Effector memory CD8-positive, alpha-beta T cell (primary cell): ENCODE measurements at regions not wholly inside any gene's neighbourhood (a gene's known extent, or its start where the extent isn't known, plus 50 kb on each side); places are given as distances from the start of the nearest gene placed in this dataset.

ENCODE experiments used
- ATAC-seq: fragments of 150-1000 bp; cut with Tn5 transposase; replicated peaks from 2 replicates; pipeline ENCODE4 v1.10.0; 2021; ENCODE audit warnings: mild to moderate bottlenecking, moderate library complexity
- DNase-seq, 3 experiments: peaks; one replicate each; pipeline ENCODE4 v3.0.0; 2021
- H3K27ac Mint-ChIP-seq, 2 donors: one replicate each; pipeline ENCODE4 v1.8.0; 2022; ENCODE audit warnings: mild to moderate bottlenecking in 2 of 2, mixed read lengths in 2 of 2, moderate library complexity in 2 of 2
- H3K27me3 Mint-ChIP-seq, 2 donors: one replicate each; pipeline ENCODE4 v1.8.0; 2022; ENCODE audit warnings: mixed read lengths in 2 of 2
- H3K36me3 Mint-ChIP-seq: one replicate; pipeline ENCODE4 v1.8.0; 2022; ENCODE audit warnings: mild to moderate bottlenecking, moderate library complexity, mixed read lengths; ENCODE audit not compliant: insufficient read depth
- H3K4me1 Mint-ChIP-seq, 2 donors: one replicate each; pipeline ENCODE4 v1.8.0; 2022; ENCODE audit warnings: low read depth in 2 of 2, mixed read lengths in 2 of 2
- H3K4me3 Mint-ChIP-seq, 2 donors: one replicate each; pipeline ENCODE4 v1.8.0; 2022; ENCODE audit warnings: mild to moderate bottlenecking in 2 of 2, mixed read lengths in 2 of 2, moderate library complexity in 2 of 2
- H3K9me3 Mint-ChIP-seq, 2 donors: one replicate each; pipeline ENCODE4 v1.8.0; 2022; ENCODE audit warnings: mixed read lengths in 2 of 2

GRCh38 chr5:68383888-68384310 lies 168.3 kb downstream of the PIK3R1 start:
- no peaks in the 10 kb centered on the region for H3K27me3 Mint-ChIP-seq
- no peak for DNase-seq
- no peak overlapping the region for H3K27ac Mint-ChIP-seq
- ATAC-seq, result no peak
- no peaks in the 10 kb centered on the region for H3K36me3 Mint-ChIP-seq
- no peak overlapping the region for H3K4me3 Mint-ChIP-seq
- H3K4me1 Mint-ChIP-seq, result peaks cover 18 to 31% of the 10 kb centered on the region in 2 donors
- H3K9me3 Mint-ChIP-seq, result peaks cover 0 to 6% of the 10 kb centered on the region in 2 donors

DNA sequence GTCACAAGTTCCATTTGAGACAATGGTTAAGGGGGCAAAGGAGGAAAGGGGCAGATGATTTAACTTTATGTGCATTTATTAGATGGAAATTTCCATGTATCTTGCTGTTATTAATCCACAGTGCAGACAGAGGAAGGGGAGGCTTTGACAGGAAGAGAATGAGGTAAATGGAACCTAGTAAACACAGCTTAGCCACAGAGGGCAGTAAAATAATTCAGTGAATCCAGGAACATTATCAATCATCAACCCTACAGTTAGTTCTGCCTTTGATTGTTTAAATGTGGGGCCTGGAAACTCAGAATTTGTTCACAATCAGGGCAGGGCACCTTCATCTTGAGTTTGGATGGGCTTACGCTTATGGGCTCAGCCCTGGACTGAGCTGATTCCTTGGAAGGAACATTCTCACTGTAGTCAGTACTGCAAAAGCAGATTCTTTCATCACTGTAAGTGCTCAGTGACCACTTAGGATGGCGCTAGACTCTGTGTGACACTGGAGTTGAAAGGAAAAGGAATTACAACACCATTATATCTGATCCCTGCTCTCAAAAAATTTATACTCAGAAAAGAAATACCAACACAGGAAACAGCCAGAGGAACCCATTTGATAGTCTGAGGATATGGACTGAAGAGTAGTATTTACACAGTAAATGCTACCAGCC lies 169.5 kb downstream of the PIK3R1 start:
- Mint-ChIP-seq H3K4me1 (peaks cover 18 to 29% of the 10 kb centered on the region in 2 donors), H3K9me3 (peaks cover 0 to 6% of the 10 kb centered on the region in 2 donors), H3K36me3 (no peaks in the 10 kb centered on the region), H3K4me3 (no peak overlapping the region), H3K27me3 (no peaks in the 10 kb centered on the region), H3K27ac (peak overlapping the region in 1 of 2 donors; percentile 49)
- DNase-seq (no peak), ATAC-seq (no peak)

DNA sequence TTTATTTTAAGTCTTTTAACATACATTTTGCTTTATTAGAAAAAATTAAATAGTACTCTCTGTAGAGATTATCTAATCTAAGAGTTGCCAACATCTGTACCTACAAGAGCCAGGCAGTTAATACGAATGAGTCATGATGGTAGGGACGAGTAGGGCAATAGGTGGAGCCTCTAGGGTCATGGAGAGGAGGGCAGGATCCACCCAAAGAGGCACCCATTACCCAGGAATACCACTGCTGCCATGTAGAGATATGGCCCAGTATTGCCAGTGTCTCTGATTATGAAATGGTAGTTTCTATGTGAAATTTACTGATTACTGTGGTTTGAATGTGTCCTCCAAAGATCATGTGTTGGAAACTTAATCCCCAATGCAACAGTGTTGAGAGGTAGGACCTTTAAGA lies 170.4 kb downstream of the PIK3R1 start:
- H3K9me3 Mint-ChIP-seq, result peaks cover 0 to 6% of the 10 kb centered on the region in 2 donors
- H3K4me1 Mint-ChIP-seq, result peaks cover 17 to 29% of the 10 kb centered on the region in 2 donors
- H3K27me3 Mint-ChIP-seq, result no peaks in the 10 kb centered on the region
- H3K4me3 Mint-ChIP-seq, result no peak overlapping the region
- ATAC-seq, result no peak
- no peak overlapping the region for H3K27ac Mint-ChIP-seq
- H3K36me3 Mint-ChIP-seq, result no peaks in the 10 kb centered on the region
- no peak for DNase-seq

DNA sequence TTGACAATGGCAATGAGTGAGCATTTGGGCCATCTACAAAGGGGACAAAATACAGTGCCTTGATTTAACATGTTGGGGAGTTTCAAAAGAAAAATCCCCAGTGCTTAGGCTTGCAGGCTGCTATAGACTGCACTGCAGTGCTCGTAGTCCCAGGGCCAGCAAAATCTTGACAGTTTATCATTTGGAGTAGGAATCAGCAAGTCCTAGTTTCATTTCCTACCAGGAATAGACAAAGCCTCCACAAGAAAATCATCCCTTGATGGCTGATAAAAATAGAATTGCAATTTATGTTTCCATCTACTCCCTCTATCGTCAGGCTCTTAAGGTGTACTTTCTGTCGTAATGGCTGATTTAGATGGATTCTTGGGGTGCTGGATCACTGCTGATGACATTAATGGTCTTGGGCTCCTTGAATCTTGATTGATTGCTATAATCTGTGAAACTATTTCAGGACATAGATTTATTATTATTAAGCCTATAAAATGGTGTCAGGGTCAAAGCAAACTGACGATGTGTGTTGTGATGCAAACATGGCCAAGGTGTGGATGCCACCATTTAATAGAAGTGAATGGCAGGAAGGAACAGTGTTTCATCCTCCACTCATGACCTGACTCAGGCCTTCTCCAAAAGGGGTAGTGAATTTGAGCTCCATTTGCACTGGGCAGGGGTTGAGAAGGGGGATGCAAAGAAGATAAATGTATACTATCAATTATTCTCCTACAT lies 171.7 kb downstream of the PIK3R1 start:
- Mint-ChIP-seq H3K27ac (no peak overlapping the region), H3K4me3 (no peak overlapping the region), H3K27me3 (no peaks in the 10 kb centered on the region)

GRCh38 chr5:68389618-68390017 lies 174.1 kb downstream of the PIK3R1 start:
- no peak overlapping the region for H3K27ac Mint-ChIP-seq
- no peak for ATAC-seq
- peaks cover 0 to 3% of the 10 kb centered on the region in 2 donors for H3K9me3 Mint-ChIP-seq
- peaks cover 12 to 18% of the 10 kb centered on the region in 2 donors for H3K4me1 Mint-ChIP-seq
- H3K4me3 Mint-ChIP-seq, result no peak overlapping the region
- H3K27me3 Mint-ChIP-seq, result no peaks in the 10 kb centered on the region
- no peaks in the 10 kb centered on the region for H3K36me3 Mint-ChIP-seq
- no peak for DNase-seq

More for the DNA sequence above, 171.7 kb downstream of the PIK3R1 start:
- ATAC-seq (no peak), DNase-seq (no peak)
- Mint-ChIP-seq H3K36me3 (no peaks in the 10 kb centered on the region), H3K9me3 (peaks cover 3 to 6% of the 10 kb centered on the region in 2 donors), H3K4me1 (peaks cover 17% of the 10 kb centered on the region in 2 donors)

DNA sequence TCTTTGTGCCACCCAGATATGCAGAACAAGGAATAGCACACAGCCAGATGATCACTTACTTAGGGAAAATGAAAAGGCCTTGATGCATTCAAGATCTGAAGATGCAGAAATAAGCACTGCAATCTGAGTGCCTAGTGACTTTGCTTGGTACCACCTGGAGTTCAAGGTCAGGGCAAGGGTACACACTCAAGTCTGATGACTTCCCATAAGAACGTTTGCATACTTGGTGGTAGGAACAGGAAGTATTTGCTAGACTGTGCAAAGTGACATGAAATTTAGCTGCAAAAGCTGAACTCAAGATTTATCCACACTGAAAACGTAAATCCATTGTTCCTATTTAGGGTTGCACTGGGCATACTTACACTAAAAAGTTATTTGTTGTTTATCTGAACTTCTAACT lies 177.1 kb downstream of the PIK3R1 start:
- no peaks in the 10 kb centered on the region for H3K27me3 Mint-ChIP-seq

GRCh38 chr5:68395302-68395701 lies 179.7 kb downstream of the PIK3R1 start:
- Mint-ChIP-seq H3K36me3 (no peaks in the 10 kb centered on the region), H3K27ac (no peak overlapping the region), H3K4me3 (no peak overlapping the region), H3K9me3 (peaks cover 0 to 3% of the 10 kb centered on the region in 2 donors), H3K4me1 (peaks cover 7 to 14% of the 10 kb centered on the region in 2 donors), H3K27me3 (no peaks in the 10 kb centered on the region)
- ATAC-seq (no peak), DNase-seq (no peak)

More for the DNA sequence above, 177.1 kb downstream of the PIK3R1 start:
- Mint-ChIP-seq H3K36me3 (no peaks in the 10 kb centered on the region), H3K4me3 (no peak overlapping the region), H3K4me1 (peaks cover 7 to 14% of the 10 kb centered on the region in 2 donors), H3K27ac (peak overlapping the region; percentile 26 to 67), H3K9me3 (peaks cover 0 to 3% of the 10 kb centered on the region in 2 donors)
- ATAC-seq, result peak; percentile 40
- DNase-seq, result no peak

- Mint-ChIP-seq H3K27me3 (no peaks in the 10 kb centered on the region), H3K36me3 (no peaks in the 10 kb centered on the region)
- no peak for ATAC-seq
Measured at GRCh38 chr5:68395926-68396511, 180.5 kb downstream of the PIK3R1 start.

DNA sequence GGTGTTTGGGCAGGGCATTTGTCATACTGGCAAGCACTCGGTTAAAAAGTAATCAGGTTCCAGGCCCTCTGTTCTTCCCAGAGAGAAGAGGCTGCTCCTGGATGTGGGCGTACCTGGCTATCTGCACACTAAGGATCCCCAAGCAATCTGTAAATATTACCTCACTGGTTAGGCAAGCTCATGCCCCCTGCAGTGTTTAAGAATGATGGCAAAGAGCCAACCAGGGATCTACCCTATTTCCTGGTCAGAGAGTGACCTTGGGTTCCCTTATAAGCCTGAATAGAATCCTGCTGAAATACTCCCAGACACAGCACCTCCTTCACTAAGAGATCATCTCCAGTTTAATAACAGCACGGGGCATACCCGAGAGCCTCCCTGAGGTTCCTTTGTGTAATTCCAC lies 181.2 kb downstream of the PIK3R1 start:
- DNase-seq (no peak), ATAC-seq (no peak)
- H3K4me1 Mint-ChIP-seq, result peaks cover 7 to 14% of the 10 kb centered on the region in 2 donors
- no peak overlapping the region for H3K27ac Mint-ChIP-seq
- peaks cover 4% of the 10 kb centered on the region for H3K36me3 Mint-ChIP-seq
- no peak overlapping the region for H3K4me3 Mint-ChIP-seq
- H3K27me3 Mint-ChIP-seq, result no peaks in the 10 kb centered on the region
- peaks cover 0 to 3% of the 10 kb centered on the region in 2 donors for H3K9me3 Mint-ChIP-seq

More at GRCh38 chr5:68395926-68396511, 180.5 kb downstream of the PIK3R1 start:
- no peak for DNase-seq
- H3K9me3 Mint-ChIP-seq, result peaks cover 0 to 3% of the 10 kb centered on the region in 2 donors
- no peak overlapping the region for H3K4me3 Mint-ChIP-seq
- no peak overlapping the region for H3K27ac Mint-ChIP-seq
- peaks cover 7 to 14% of the 10 kb centered on the region in 2 donors for H3K4me1 Mint-ChIP-seq

DNA sequence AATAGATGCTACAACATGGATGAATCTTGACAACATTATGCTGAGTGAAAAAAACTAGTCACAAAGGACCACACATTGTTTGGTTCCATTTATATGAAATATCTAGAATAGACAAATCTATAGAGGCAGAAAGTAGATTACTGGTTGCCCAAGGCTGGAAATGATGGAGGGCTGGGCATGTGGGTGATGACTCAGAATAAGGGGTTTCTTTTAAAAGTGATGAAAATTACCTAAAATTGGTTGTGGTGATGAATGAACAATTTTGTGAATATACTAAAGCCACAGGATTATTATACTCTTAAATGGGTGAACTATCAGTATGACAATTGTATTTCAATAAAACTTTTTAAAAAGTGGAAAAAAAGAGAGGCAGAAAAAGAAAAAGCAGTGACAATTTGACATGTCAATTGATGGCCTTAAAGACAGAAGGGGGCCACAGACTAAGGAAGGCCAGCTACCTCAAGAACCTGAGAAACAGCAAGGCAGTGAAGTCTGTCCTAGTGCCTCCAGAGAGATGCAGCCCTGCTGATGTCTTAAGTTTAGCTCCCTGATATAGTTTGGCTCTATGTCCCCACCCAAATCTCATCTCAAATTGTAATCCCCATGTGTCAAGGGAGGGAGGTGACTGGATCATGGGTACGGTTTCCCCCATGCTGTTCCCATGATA lies 182.7 kb downstream of the PIK3R1 start:
- no peak for ATAC-seq
- H3K27me3 Mint-ChIP-seq, result no peaks in the 10 kb centered on the region
- no peak for DNase-seq
- no peaks in the 10 kb centered on the region for H3K9me3 Mint-ChIP-seq
- peaks cover 4% of the 10 kb centered on the region for H3K36me3 Mint-ChIP-seq
- H3K4me3 Mint-ChIP-seq, result no peak overlapping the region
- no peaks in the 10 kb centered on the region for H3K4me1 Mint-ChIP-seq
- no peak overlapping the region for H3K27ac Mint-ChIP-seq

GRCh38 chr5:68403301-68403700 lies 187.7 kb downstream of the PIK3R1 start:
- H3K9me3 Mint-ChIP-seq, result no peaks in the 10 kb centered on the region
- ATAC-seq, result no peak
- H3K36me3 Mint-ChIP-seq, result peaks cover 4% of the 10 kb centered on the region
- H3K4me1 Mint-ChIP-seq, result peaks cover 16 to 25% of the 10 kb centered on the region in 2 donors
- H3K27ac Mint-ChIP-seq, result no peak overlapping the region
- H3K27me3 Mint-ChIP-seq, result no peaks in the 10 kb centered on the region
- no peak for DNase-seq
- H3K4me3 Mint-ChIP-seq, result no peak overlapping the region

- ATAC-seq, result no peak
- H3K36me3 Mint-ChIP-seq, result peaks cover 4% of the 10 kb centered on the region
- H3K4me1 Mint-ChIP-seq, result peaks cover 16 to 29% of the 10 kb centered on the region in 2 donors
- H3K4me3 Mint-ChIP-seq, result no peak overlapping the region
- H3K27ac Mint-ChIP-seq, result peak overlapping the region in 1 of 2 donors; percentile 80
- DNase-seq, result no peak
- H3K9me3 Mint-ChIP-seq, result no peaks in the 10 kb centered on the region
- H3K27me3 Mint-ChIP-seq, result no peaks in the 10 kb centered on the region
Measured at GRCh38 chr5:68404246-68404645, 188.7 kb downstream of the PIK3R1 start.

GRCh38 chr5:68405026-68405684 lies 189.6 kb downstream of the PIK3R1 start:
- Mint-ChIP-seq H3K27ac (peak overlapping the region in 1 of 2 donors; percentile 80), H3K9me3 (no peaks in the 10 kb centered on the region), H3K36me3 (peaks cover 4% of the 10 kb centered on the region), H3K4me3 (peak overlapping the region in 1 of 2 donors; percentile 5), H3K4me1 (peaks cover 16 to 29% of the 10 kb centered on the region in 2 donors), H3K27me3 (no peaks in the 10 kb centered on the region)
- DNase-seq (no peak), ATAC-seq (no peak)
